H1 (cell line): ENCODE measurements at regions not wholly inside any gene's neighbourhood (a gene's known extent, or its start where the extent isn't known, plus 50 kb on each side); places are given as distances from the start of the nearest gene placed in this dataset.

Experiments
- CTCF ChIA-PET: fragments of 300-600 bp; sonication (Branson Sonifier 250); formaldehyde crosslinking; loops from one replicate; lab custom pipeline; 2021; ENCODE audit not compliant: partially characterized antibody; lab: Charles Lee
- POLR2A ChIA-PET: fragments of 300-600 bp; sonication (Branson Sonifier 250); formaldehyde crosslinking; loops from one replicate; lab custom pipeline; 2021; ENCODE audit warnings: inconsistent platforms; ENCODE audit not compliant: partially characterized antibody; lab: Charles Lee
- DNase-seq, 2 experiments: peaks; one replicate each; pipeline versions ENCODE4 v3.0.0 to v3.0.0-alpha.2; 2010 to 2022; ENCODE audit warnings: low spot score in 2 of 2, low read depth in 1 of 2, mixed read lengths in 1 of 2
- FAIRE-seq: peaks from 2 replicates; lab custom pipeline; 2011; peaks lifted over from hg19 to GRCh38; lab: Jason Lieb, UNC
- H2AFZ ChIP-seq: 2 replicates; pipeline ENCODE4 v1.8.1; 2012; ENCODE audit warnings: low read length, inconsistent platforms
- H2AK5ac ChIP-seq: 2 replicates; pipeline ENCODE4 v1.6.1; 2013; ENCODE audit warnings: low read depth, low read length
- H2BK120ac ChIP-seq: replicated peaks from 2 replicates; pipeline ENCODE3; 2013; ENCODE audit warnings: low read depth, low read length, inconsistent platforms
- H2BK12ac ChIP-seq: 2 replicates; pipeline ENCODE4 v1.6.1; 2013; ENCODE audit warnings: low read depth, low read length
- H2BK15ac ChIP-seq: 2 replicates; pipeline ENCODE4 v1.6.1; 2013; ENCODE audit warnings: low read length
- H2BK20ac ChIP-seq: 2 replicates; pipeline ENCODE4 v1.6.1; 2013; ENCODE audit warnings: low read length
- H2BK5ac ChIP-seq: 2 replicates; pipeline ENCODE4 v1.6.1; 2013; ENCODE audit warnings: low read depth, low read length
- H3K14ac ChIP-seq: 2 replicates; pipeline ENCODE4 v1.6.1; 2013; ENCODE audit warnings: inconsistent platforms; ENCODE audit not compliant: insufficient read length
- H3K18ac ChIP-seq: 2 replicates; pipeline ENCODE4 v1.6.1; 2013; ENCODE audit warnings: low read length; ENCODE audit errors: extremely low read depth
- H3K23ac ChIP-seq: 2 replicates; pipeline ENCODE4 v1.6.1; 2013; ENCODE audit warnings: inconsistent platforms; ENCODE audit not compliant: insufficient read length
- H3K23me2 ChIP-seq: 2 replicates; pipeline ENCODE4 v1.6.1; 2013; ENCODE audit warnings: low read depth, low read length
- H3K27ac ChIP-seq: 2 replicates; pipeline ENCODE4 v1.6.1; 2011; ENCODE audit warnings: low read depth, low read length, inconsistent platforms
- H3K27me3 ChIP-seq, 4 experiments: replicated peaks in 1 of 4; 1 replicate in 1 of 4; 2 replicates in 3 of 4; pipeline versions ENCODE4 v1.6.1 to v1.8.1; 2011 to 2013; ENCODE audit warnings: low read length in 3 of 4, mild to moderate bottlenecking in 3 of 4, inconsistent platforms in 2 of 4, mixed read lengths in 2 of 4, moderate library complexity in 1 of 4; ENCODE audit not compliant: control insufficient read depth in 3 of 4, insufficient read depth in 3 of 4; ENCODE audit errors: extremely low read depth in 1 of 4
- H3K36me3 ChIP-seq, 4 experiments: 2 replicates each; pipeline versions ENCODE4 v1.6.1 to v1.8.1; 2011 to 2013; ENCODE audit warnings: mild to moderate bottlenecking in 4 of 4, low read length in 3 of 4, moderate library complexity in 2 of 4, control low read depth in 1 of 4, inconsistent platforms in 1 of 4; ENCODE audit not compliant: insufficient read depth in 4 of 4, control insufficient read depth in 2 of 4
- H3K4ac ChIP-seq: replicated peaks from 2 replicates; pipeline ENCODE3; 2013; ENCODE audit warnings: low read length, low read depth, mixed read lengths, inconsistent platforms; ENCODE audit not compliant: insufficient read length
- H3K4me1 ChIP-seq, 4 experiments: replicated peaks in 1 of 4; 1 replicate in 1 of 4; 2 replicates in 3 of 4; pipeline versions ENCODE4 v1.6.1 to v1.8.1; 2011 to 2013; ENCODE audit warnings: low read length in 3 of 4, inconsistent platforms in 2 of 4, mixed read lengths in 1 of 4; ENCODE audit not compliant: insufficient read depth in 4 of 4, control insufficient read depth in 3 of 4
- H3K4me2 ChIP-seq, 2 experiments: 2 replicates each; pipeline versions ENCODE4 v1.6.1 to v1.8.1; 2011 to 2013; ENCODE audit warnings: low read depth in 2 of 2, low read length in 2 of 2, control low read depth in 1 of 2, inconsistent platforms in 1 of 2, mild to moderate bottlenecking in 1 of 2; ENCODE audit not compliant: insufficient read depth in 1 of 2
- H3K4me3 ChIP-seq, 4 experiments: fragments of 200-600, 300-600 bp in 1 of 4; sonication (generic), shearing (Covaris generic), sonication (Bioruptor Twin) in 1 of 4; 2 replicates each; pipeline versions ENCODE4 v1.5.1 to v1.8.1; 2011 to 2016; ENCODE audit warnings: low read length in 4 of 4, low read depth in 3 of 4, control low read depth in 2 of 4, inconsistent platforms in 2 of 4, mild to moderate bottlenecking in 2 of 4, mixed read lengths in 1 of 4, moderate library complexity in 1 of 4; ENCODE audit not compliant: insufficient read depth in 2 of 4; ENCODE audit errors: extremely low read depth in 1 of 4
- H3K56ac ChIP-seq: replicated peaks from 2 replicates; pipeline ENCODE3; 2013; ENCODE audit warnings: low read depth, mild to moderate bottlenecking, mixed read lengths, low read length, inconsistent platforms; ENCODE audit not compliant: insufficient read length
- H3K79me1 ChIP-seq: 2 replicates; pipeline ENCODE4 v1.6.1; 2013; ENCODE audit warnings: low read depth, low read length, control low read depth
- H3K79me2 ChIP-seq, 2 experiments: 2 replicates each; pipeline versions ENCODE4 v1.6.1 to v1.8.1; 2012 to 2013; ENCODE audit warnings: low read length in 2 of 2, mild to moderate bottlenecking in 2 of 2, inconsistent platforms in 1 of 2; ENCODE audit not compliant: insufficient read depth in 2 of 2, control insufficient read depth in 1 of 2
- H3K9ac ChIP-seq, 4 experiments: replicated peaks in 1 of 4; 1 replicate in 1 of 4; 2 replicates in 3 of 4; pipeline versions ENCODE4 v1.6.1 to v1.8.1; 2011 to 2013; ENCODE audit warnings: low read depth in 3 of 4, low read length in 3 of 4, control low read depth in 2 of 4, mild to moderate bottlenecking in 2 of 4, moderate library complexity in 2 of 4, inconsistent platforms in 1 of 4; ENCODE audit errors: extremely low read depth in 1 of 4
- H3K9me3 ChIP-seq, 2 experiments: 2 replicates each; pipeline versions ENCODE4 v1.6.1 to v1.8.1; 2012 to 2013; ENCODE audit warnings: mild to moderate bottlenecking in 2 of 2, moderate library complexity in 2 of 2, control low read depth in 1 of 2, inconsistent platforms in 1 of 2, low read depth in 1 of 2, low read length in 1 of 2, mixed read lengths in 1 of 2; ENCODE audit not compliant: insufficient read depth in 2 of 2
- H4K20me1 ChIP-seq, 2 experiments: replicated peaks in 1 of 2; 2 replicates each; pipeline versions ENCODE3 to v1.8.1; 2011 to 2013; ENCODE audit warnings: inconsistent platforms in 2 of 2, low read length in 2 of 2, mild to moderate bottlenecking in 1 of 2; ENCODE audit not compliant: insufficient read depth in 2 of 2, control insufficient read depth in 1 of 2
- H4K5ac ChIP-seq: 2 replicates; pipeline ENCODE4 v1.6.1; 2013; ENCODE audit warnings: low read length, low read depth, mixed read lengths, inconsistent platforms; ENCODE audit not compliant: insufficient read length
- H4K8ac ChIP-seq: 2 replicates; pipeline ENCODE4 v1.8.0; 2013; ENCODE audit warnings: mild to moderate bottlenecking, moderate library complexity, low read length, inconsistent platforms; ENCODE audit not compliant: insufficient read depth; ENCODE audit errors: extremely low read depth
- H4K91ac ChIP-seq: replicated peaks from 2 replicates; pipeline ENCODE3; 2013; ENCODE audit warnings: low read length, mixed read lengths, inconsistent platforms; ENCODE audit not compliant: insufficient read length
- GABPA ChIP-seq: IDR thresholded peaks from 2 replicates; pipeline ENCODE4 v1.6.1; 2011; ENCODE audit warnings: mild to moderate bottlenecking, low read length, moderate library complexity, borderline replicate concordance; ENCODE audit not compliant: insufficient read depth
- JUN ChIP-seq: IDR thresholded peaks from 2 replicates; pipeline ENCODE4 v1.6.1; 2011; ENCODE audit warnings: low read depth, mild to moderate bottlenecking, improper control_type of control experiment, low read length
- RXRA ChIP-seq: IDR thresholded peaks from 2 replicates; pipeline ENCODE4 v1.6.1; 2011; ENCODE audit warnings: low read depth, mild to moderate bottlenecking, low read length, moderate library complexity; ENCODE audit not compliant: insufficient read depth
- WGBS, 2 experiments: shearing (Covaris generic) in 1 of 2; methylation state at CpG; one replicate each; pipeline versions ENCODE4 v1.1.6 to v1.1.7; 2013 to 2015; ENCODE audit warnings: low lambda C conversion rate in 2 of 2, mixed read lengths in 2 of 2, inconsistent platforms in 1 of 2, low coverage in 1 of 2, missing lambda C conversion rate in 1 of 2; ENCODE audit not compliant: insufficient replicate concordance in 2 of 2, insufficient coverage in 1 of 2, insufficient read length in 1 of 2; ENCODE audit errors: extremely low coverage in 1 of 2, missing lambda C conversion rate in 1 of 2; 5-methylcytosine and 5-hydroxymethylcytosine counted together

DNA sequence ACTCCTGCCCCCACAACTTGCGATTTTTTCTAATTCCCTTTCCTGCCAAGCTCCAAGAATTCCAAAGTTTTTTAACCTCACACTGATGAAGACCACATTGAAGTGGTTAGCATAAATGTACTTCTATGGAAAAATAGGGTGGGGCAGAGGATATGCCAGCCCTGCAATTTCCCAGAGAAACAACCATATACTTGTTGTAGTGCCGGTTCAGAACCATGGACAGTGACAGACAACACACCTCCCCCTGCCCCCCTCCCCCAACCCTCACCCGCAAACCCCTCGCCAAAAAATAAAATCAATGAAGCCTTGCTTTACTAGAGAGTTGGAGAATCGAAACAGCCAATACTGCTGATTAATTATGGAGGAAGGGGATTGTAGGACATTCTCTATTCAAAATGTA is 109.5 kb upstream of the GRIK3 start:
- H3K4me3 ChIP-seq: no peak overlapping the region
- FAIRE-seq (no peak), DNase-seq (no peak)
- H3K79me2 ChIP-seq: no peaks in the 10 kb centered on the region
- H3K27me3 ChIP-seq: no peaks in the 10 kb centered on the region; a peak in 1 of 7 replicates
- no peak overlapping the region for H3K18ac ChIP-seq
- no peaks in the 10 kb centered on the region for H3K79me1 ChIP-seq
- no peak overlapping the region for H2BK5ac ChIP-seq
- no peak overlapping the region for H3K4ac ChIP-seq
- CTCF ChIA-PET: interaction anchor here (0.6 to 2.3 kb wide), 5 partner anchors 46 to 628 kb away, joined by 3 to 6 read pairs (median 4); no protein-coding TSS in a partner anchor
- no peak overlapping the region for H4K91ac ChIP-seq
- H3K4me1 ChIP-seq: no peaks in the 10 kb centered on the region
- H3K27ac ChIP-seq: no peak overlapping the region
- no peak overlapping the region for H2AK5ac ChIP-seq
- H3K4me2 ChIP-seq: no peak overlapping the region
- no peak overlapping the region for H3K23ac ChIP-seq
- WGBS, 2 experiments: 49% methylated on average over 5 of the region's 5 CpGs; no CpG with 5 or more reads in 1 of the 2 experiments
- H2BK120ac ChIP-seq: no peak overlapping the region
- no peak overlapping the region for H2BK15ac ChIP-seq
- H3K9me3 ChIP-seq: no peaks in the 10 kb centered on the region
- no peak overlapping the region for H2AFZ ChIP-seq
- H2BK12ac ChIP-seq: no peak overlapping the region
- POLR2A ChIA-PET: no interaction called here
- no peaks in the 10 kb centered on the region for H3K23me2 ChIP-seq
- no peaks in the 10 kb centered on the region for H4K20me1 ChIP-seq
- no peak overlapping the region for H3K56ac ChIP-seq
- H4K5ac ChIP-seq: no peak overlapping the region
- no peak overlapping the region for H4K8ac ChIP-seq
- no peak overlapping the region for H3K9ac ChIP-seq
- H2BK20ac ChIP-seq: no peak overlapping the region
- H3K14ac ChIP-seq: no peak overlapping the region
- no peaks in the 10 kb centered on the region for H3K36me3 ChIP-seq
- TF ChIP-seq RXRA (no peak), JUN (no peak), GABPA (no peak)
